ENCODE measurements at regions not wholly inside any gene's neighbourhood (a gene's known extent, or its start where the extent isn't known, plus 50 kb on each side); places are given as distances from the start of the nearest gene placed in this dataset.

GRCh38 chr2:39512941-39513340 lies 75.9 kb upstream of the MAP4K3 start:
- DNase-seq (ENCODE audit: low read depth in 4 of 4, low spot score in 3 of 4), result no peak

DNA sequence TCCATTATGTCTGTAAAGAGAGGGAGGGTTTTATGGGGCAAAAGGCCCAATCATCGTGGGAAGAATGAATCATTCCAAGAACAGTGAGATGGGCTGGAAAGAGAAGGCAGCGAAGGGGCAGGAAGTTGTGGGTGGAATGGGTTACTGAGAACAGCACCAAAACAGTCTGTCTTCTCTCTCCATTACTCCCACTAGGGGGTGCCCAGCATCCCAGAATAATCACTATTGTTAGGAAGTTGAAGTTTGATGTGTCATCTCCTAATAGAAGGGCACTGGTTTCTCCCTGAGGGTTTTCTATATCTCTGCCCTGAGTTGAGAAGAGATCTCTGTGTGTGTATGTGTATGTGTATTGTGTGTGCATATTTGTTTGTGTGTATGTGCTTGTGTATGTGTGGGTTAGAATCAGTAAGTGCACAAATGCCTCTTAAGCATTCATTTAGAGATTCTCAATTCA lies 76.6 kb upstream of the MAP4K3 start:
- DNase-seq (ENCODE audit: low read depth in 4 of 4, low spot score in 3 of 4), result no peak

GRCh38 chr2:39514825-39515224 lies 77.7 kb upstream of the MAP4K3 start:
- DNase-seq (ENCODE audit: low read depth in 4 of 4, low spot score in 3 of 4), result no peak

- no peak for DNase-seq (ENCODE audit: low read depth in 4 of 4, low spot score in 3 of 4)
These were observed 78.3 kb upstream of the MAP4K3 start for GRCh38 chr2:39515273-39515896.

GRCh38 chr2:39515897-39516346 lies 78.8 kb upstream of the MAP4K3 start:
- DNase-seq (ENCODE audit: low read depth in 4 of 4, low spot score in 3 of 4), result no peak

GRCh38 chr2:39516347-39517101 lies 79.4 kb upstream of the MAP4K3 start:
- DNase-seq (ENCODE audit: low read depth in 4 of 4, low spot score in 3 of 4), result no peak

GRCh38 chr2:39517102-39517436 lies 80.0 kb upstream of the MAP4K3 start:
- no peak for DNase-seq (ENCODE audit: low read depth in 4 of 4, low spot score in 3 of 4)

GRCh38 chr2:39517622-39518021 lies 80.5 kb upstream of the MAP4K3 start:
- DNase-seq (ENCODE audit: low read depth in 4 of 4, low spot score in 3 of 4), result no peak

DNA sequence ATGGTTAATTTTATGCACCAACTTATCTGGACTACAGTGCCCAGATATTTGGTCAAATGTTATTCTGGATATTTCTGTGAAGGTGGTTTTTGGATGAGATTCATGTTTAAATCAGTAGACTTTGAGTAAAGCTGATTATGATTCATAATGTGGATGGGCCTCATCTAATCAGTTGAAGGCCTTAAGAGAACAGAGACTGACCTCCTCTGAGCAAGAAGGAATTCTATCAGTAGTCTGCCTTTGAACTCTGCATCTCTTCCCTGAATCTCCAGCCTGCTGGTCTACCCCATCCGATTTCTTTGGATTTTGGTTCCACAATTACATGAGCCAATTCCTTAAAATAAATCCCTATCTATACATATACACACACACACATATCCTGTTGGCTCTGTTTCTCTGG lies 82.8 kb upstream of the MAP4K3 start:
- no peak for DNase-seq (ENCODE audit: low read depth in 4 of 4, low spot score in 3 of 4)

DNA sequence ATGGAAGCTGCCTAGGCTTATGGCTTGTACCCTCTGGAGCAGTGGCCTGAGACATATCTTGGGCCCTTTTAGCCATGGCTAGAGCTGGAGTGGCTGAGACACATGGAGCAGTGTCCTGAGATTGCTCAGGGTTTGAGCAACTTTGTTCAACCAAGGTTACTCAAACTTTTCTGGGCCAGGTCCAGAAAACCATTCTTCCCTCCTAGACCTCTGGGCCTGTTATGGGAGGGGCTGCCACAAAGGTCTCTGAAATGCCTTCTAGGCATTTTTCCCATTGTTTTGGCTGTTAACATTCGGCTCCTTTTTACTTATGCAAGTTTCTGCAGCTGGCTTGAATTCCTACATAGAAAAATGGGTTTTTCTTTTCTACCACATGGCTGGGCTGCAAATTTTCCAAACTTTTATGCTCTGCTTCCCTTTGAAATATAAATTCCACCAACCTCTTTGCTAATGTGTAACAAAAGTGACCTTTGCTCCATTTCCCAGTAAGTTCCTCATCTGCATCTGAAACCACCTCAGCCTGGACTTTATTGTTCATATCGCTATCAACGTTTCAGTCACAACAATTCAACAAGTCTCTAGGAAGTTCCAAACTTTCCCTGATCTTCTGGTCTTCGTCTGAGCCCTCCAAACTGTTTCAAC lies 84.9 kb upstream of the MAP4K3 start:
- DNase-seq (ENCODE audit: low read depth in 4 of 4, low spot score in 3 of 4), result no peak

DNA sequence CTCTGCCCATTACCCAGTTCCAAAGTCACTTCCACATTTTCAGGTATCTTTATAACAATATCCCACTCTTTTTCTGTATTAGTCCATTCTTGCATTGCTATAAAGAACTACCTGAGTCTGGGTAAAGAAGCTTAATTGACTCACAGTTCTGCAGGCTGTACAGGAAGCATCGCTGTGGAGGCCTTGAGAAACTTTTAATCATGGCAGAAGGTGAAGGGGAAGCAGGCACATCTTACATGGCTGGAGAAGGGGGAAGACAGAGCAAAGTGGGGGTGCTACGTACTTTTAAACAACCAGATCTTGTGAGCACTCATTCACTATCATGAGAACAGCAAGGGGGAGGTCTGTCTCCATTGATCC lies 85.4 kb upstream of the MAP4K3 start:
- DNase-seq (ENCODE audit: low read depth in 4 of 4, low spot score in 3 of 4), result no peak

GRCh38 chr2:39523308-39524044 lies 86.4 kb upstream of the MAP4K3 start:
- DNase-seq (ENCODE audit: low read depth in 4 of 4, low spot score in 3 of 4), result no peak

- no peak for DNase-seq (ENCODE audit: low read depth in 4 of 4, low spot score in 3 of 4)
These were observed 87.0 kb upstream of the MAP4K3 start for GRCh38 chr2:39524061-39524460.

DNA sequence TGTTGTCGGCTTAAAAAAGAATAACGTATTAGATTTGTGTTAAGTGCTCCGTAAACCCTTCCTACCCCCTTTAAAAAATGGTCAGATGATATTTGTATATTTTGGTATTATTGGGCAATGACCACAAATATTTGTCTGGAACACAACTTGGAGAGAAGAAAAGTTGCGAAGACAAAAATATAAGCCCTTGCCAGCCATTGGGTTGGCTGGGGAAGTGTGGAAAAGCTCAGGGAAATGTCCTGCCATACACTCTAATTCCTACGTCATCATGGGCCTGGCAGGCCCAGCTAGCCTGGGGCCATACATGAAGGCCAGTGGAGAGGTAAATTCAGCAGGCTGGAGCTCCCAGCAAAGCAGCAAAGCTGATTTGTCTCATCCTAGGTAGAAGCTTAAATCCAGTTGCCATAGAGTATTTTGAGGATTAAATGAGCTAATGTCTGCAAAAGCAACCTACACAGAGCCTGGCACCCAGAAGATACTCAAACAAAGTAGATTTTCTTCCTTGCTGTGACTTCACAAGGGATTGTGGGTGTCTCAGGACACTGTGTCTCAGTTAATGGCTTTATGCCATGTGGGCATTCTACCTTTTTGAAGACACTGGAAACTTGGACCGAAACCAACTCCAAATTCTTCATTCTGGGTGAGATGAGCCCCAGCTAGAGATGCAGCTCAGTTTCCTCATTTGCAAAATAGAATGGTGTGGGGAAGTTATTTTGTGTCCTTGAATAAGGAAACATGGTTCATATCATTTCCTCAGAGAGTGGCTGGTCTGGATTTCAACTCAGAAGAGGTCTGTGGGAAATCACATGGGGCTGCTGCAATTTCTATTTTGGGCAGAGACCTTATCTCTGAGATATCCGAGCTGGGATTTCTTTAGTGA lies 87.9 kb upstream of the MAP4K3 start:
- no peak for DNase-seq (ENCODE audit: low read depth in 4 of 4, low spot score in 3 of 4)

GRCh38 chr2:39525636-39526412 lies 88.7 kb upstream of the MAP4K3 start:
- DNase-seq (ENCODE audit: low read depth in 4 of 4, low spot score in 3 of 4), result no peak

DNA sequence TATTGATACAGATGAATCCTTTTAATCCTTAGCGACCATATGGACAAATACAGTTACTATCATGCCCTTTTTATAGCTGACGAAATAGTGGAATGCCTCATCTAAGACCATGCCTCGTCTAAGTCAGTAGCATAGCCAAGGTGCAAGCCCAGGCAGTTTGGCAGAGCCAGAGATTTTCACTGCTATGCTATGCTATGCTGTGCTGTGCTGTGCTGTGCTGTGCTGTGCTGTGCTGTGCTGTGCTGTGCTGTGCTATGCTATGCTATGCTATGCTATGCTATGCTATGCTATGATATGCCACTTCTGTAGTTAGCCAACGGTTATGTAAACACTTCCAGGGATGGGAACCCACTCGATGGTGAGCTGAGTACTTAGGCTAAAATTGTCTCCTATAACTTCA lies 91.6 kb upstream of the MAP4K3 start:
- DNase-seq (ENCODE audit: low read depth in 4 of 4, low spot score in 3 of 4), result no peak

GRCh38 chr2:39529836-39530235 lies 92.8 kb upstream of the MAP4K3 start:
- DNase-seq (ENCODE audit: low read depth in 4 of 4, low spot score in 3 of 4), result no peak

GRCh38 chr2:39530411-39530866 lies 93.4 kb upstream of the MAP4K3 start:
- no peak for DNase-seq (ENCODE audit: low read depth in 4 of 4, low spot score in 3 of 4)

GRCh38 chr2:39531220-39531777 lies 94.2 kb upstream of the MAP4K3 start:
- no peak for DNase-seq (ENCODE audit: low read depth in 4 of 4, low spot score in 3 of 4)

Measured in left renal pelvis (tissue), 4 donors.